ENCODE measurements at regions not wholly inside any gene's neighbourhood (a gene's known extent, or its start where the extent isn't known, plus 50 kb on each side); places are given as distances from the start of the nearest gene placed in this dataset.

GRCh38 chr21:35594905-35595304, 465.4 kb downstream of the SETD4 start:
- TF ChIP-seq CTCF (IDR thresholded peaks at IDR 0.05) (no peak), POLR2A (IDR thresholded peaks at IDR 0.05) (no peak)
